ENCODE measurements at regions not wholly inside any gene's neighbourhood (a gene's known extent, or its start where the extent isn't known, plus 50 kb on each side); places are given as distances from the start of the nearest gene placed in this dataset.

DNA sequence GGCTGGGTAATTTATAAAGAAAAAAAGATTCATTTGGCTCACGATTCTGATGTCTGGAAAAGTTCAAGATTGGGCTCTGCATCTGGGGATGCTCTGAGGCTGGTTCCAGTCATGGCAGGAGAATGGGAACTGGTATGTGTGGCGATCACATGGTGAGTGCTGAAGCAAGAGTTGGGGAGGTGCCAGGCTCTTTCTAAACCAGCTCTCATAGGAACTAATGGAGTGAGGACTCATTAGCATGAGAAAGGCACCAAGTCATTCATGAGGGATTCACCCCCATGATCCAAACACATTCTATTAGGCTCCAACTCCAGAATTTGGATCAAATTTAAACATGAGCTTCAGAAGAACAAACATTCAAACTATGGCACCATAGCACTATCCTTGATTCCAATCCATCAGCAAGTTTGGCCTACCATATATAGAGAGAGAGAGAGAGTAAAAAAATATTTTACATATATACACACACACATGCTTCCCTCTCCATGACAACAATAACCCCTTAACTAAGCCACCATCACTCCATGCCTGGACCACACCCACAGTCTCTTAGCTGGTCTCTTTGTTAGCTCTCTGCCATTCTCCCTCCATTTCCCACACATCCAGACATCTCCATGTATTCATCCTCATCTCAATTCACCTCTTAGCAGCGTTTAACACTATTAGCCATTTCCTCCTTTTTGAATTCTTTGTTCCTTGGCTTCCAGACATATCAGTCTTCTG lies 57.9 kb downstream of the NPY start:
- peak in 1 of 3 experiments; percentile 13 for DNase-seq

DNA sequence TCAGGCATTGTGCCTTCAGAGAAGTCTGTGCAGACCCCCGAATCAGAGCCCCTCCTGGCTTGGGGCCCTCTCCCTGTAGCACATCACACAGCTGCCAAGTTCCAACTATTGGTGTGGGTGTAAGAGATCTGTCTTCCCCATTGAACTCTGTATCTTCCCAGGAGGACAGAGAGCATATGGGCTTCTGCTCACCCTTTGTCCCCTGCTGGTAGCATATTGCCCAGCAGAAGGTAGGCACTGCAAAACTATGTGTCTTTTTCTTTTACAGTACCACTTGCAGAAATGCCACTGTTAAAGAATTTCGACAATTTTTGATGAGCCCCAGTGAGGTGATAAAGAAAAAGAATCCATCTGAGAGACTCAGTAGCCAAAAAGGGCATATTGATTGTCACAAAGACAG lies 59.6 kb downstream of the NPY start:
- DNase-seq = no peak

DNA sequence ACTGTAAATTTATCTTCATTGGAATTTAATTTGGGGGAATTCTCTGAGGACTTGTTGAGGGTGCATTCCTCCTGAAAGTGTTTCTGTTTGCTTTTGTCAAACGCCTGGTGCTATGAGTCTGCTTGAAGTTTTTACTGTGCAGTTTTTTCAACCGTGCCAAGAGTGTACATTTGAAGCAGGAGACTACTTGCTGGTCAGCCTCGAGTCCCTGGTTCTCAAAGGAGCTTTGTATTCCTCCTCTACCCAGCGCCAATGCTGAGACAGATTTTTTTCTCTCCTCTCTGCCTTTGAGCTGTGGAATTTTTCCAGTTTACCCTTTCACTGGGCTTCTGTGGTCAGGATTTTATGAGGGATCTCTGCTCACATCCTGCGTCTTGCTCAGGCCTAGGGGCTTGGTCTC lies 62.1 kb downstream of the NPY start:
- DNase-seq = no peak

DNA sequence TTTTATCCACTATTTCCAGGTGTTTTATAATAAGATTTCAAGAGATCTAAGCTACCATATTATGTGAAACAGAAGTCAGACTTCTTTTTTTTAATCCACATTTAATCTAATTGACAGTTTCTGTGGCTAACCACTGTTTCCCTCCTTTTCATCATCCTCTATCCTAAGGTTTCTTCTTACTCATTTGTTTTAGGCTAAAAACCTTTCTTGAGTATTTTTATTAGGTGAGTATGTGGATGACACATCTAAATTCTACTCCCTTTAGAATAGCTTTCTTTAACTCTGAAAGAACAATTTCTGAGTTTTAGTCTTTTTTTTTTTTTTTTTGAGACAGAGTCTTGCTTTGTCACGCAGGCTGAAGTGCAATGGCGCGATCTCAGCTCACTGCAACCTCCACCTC lies 62.7 kb downstream of the NPY start:
- DNase-seq = no peak

DNA sequence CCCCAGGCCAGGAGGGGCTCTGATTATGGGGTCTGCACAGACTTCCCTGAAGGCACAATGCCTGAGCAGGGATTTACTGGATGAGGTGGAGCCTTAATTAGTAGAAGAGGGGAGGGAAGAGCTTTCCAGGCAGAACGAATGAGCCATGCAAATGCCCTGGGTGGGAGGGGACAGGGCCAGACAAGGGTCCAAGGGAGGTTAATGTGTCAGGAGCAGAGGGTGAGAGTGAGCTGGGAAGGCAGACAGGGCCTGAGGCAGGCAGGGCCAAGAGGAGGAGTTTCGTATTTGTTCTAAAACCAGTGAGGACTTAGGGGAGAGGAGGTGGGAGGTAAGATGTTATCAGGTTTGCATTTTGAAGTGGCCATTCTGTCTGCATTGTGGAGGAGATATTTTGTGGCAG lies 65.3 kb downstream of the NPY start:
- no peak for DNase-seq

DNA sequence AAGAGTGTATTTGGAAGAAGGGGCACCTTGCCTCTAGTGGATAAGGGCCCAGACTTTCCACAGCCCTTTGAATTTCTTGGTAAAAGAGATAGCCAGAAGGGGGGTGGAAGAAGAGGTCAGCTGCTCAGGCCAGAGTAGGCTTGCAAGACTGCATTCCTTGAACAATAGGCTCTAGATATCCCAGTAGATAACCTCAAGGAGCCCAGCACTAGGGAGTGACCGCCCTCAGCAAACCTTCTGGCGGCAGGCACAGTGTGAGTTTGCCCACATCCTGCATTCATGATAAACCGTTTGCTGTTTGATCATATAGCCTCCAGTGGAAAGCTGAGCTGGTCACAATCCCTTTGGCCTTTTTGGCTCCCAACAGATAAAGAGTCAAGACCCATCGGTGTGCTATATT lies 70.5 kb downstream of the NPY start:
- no peak for DNase-seq

DNA sequence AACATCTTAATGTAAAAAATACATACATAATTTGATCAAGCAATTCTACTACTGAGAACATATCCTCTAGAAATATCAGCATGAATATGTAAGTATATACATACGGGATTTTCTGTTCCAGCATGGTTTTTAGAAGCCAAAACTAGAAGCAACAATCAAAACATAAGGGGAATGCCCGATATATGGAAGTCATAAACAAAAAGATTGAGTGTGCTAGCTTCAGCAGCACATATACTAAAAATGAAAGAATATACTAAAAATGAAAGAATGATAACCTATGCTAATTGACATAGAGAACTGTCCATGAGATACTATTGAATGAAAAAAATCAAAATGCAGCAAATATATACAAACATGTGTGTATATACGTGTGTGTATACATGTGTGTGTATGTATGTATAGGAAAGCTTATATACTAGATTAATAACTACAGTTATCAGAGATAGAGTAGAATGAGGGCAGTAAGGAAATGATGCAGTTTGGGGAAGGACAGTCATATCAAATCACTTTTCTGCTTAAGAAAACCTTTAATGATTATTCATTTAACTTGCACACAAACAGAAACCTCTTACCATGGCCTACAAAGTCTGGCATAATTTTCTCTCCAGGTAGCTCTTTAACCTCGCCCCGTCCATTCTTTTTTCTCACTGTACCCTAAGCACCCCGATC lies 72.9 kb downstream of the NPY start:
- DNase-seq = no peak

DNA sequence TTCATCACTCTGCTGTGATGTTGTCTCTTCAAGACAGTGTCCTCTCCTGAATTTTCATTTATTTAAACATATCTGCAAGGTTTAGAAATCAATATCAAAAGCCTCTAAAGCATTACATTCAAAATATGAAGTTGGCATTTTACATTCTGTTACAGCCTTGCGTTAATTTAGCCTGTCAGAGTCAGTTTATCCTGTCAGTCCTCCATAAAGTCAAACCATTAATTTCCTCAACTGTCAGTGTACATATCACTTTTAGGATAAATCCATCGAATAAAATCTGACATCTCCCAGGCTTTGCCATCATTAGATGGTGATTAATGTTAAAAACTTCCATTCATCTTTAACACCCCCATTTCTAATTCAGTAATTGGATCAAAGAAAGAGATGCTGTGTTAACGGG lies 77.0 kb downstream of the NPY start:
- no peak for DNase-seq

DNA sequence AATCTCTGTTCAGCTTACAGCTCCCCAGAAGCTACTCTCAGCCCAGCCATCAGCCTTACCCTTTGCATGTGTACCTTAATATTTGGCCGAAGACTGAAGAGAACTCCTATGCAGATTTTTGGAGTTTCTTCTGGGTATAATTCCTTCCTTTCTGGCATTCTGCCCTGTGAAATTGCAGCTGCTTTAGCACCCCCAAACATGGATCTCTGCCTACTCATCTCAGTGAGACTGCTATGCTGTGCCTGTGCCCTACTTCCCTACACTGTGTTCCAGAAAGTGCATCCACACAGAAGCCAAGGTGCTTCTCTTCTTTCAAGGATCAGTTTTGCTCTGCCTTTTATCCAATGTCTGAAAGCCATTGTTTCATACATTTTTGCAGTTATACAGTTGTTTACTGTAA lies 81.6 kb downstream of the NPY start:
- no peak for DNase-seq

DNA sequence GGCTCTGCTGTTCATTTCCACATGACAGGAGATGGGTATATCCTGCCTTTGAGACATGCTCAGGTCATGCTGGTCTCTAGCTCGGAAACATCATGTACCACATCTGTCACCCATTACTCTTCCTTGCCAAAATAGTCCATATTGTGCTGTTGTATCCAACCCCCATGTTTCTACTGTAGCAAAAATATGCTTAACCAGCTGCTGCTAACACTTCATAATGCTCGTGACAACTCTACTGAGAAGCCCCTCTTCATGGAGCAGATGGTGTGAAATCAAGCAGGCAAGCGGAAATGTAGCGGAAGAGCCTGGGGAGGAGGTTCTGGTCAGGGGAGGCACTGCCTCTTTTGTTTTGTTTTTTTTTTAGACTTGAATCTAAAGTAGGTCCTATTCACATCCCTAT lies 82.9 kb downstream of the NPY start:
- DNase-seq = no peak

DNA sequence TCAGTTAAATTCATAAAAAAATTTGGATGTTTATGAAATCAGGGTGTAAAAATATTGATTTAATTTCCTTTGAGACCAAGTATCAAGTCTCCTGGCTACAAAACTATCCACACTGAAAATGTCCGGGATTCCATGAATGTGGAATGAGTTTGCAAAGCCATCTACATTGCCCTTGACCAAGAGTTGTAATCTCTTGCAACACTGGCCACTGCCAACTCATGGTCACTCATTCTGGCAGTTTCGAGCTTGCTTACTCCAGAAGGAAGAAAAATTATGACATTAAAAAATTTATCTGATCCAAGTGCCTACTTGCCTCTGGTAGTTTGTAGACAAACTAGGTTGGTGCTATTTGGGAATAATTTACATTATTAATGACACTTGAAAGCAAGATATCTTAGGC lies 84.2 kb downstream of the NPY start:
- no peak for DNase-seq

DNA sequence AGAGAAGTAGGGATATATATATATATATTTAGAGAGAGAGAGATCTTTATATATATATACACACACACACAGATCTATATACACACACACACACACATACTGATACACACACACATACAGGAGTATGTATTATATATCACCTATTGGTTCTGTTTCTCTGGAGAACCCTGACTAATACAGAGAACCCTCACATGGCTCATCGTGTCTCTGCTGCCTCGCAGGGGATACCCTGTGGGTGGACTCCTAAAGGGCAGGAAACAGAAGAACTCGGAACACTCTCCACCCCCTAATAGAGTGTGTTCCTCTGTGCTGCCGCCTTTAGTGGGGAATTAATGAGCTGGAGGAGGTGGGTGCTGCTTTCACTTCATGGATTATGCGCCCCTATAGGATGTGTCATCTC lies 86.6 kb downstream of the NPY start:
- no peak for DNase-seq

DNA sequence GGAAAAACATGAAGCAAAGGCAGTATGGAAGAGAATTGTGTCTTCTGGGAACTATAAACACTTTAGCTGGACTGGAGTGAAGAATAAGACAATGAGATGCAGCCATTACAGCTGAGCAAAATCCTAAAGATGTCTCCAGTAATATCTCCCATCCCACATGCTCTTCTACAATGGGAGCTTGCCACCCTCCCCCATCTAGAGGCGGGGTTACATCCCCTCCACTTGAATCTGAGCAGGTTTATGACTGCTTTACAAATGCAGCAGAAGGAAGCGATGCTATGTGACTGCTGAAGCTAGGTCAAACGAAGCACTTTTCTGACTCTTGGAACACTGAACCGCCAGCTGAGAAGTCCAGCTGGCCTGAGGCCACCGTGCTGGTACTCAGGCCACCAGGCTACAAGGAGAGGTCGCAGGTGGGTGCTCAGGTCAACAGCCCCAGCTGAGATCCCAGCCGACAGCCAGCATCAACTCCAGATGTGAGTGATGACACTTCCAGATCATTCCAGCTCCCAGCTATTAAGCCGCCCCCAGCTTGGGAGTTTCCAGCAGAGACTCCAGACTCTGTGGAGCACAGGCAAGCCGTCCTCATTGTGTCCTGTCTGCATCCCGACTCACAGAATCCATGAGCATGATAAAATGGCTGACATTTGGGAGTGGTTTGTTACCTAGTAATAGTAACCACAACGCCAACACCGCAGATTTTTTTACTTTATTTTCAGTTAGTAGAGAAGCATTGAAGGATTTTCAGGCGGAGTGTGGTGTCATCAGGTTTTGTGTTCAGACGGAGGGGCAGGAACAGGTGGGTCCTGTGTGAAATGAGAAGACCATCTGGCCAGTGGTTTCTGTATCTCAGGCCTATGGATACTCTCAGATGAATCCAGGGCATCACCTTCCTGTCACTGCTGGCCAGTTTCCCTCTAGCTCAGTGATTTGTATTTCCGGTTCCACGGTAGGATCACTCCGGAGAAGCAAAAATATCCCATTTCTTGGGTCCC lies 89.3 kb downstream of the NPY start:
- DNase-seq = peak in 1 of 3 experiments; percentile 32

DNA sequence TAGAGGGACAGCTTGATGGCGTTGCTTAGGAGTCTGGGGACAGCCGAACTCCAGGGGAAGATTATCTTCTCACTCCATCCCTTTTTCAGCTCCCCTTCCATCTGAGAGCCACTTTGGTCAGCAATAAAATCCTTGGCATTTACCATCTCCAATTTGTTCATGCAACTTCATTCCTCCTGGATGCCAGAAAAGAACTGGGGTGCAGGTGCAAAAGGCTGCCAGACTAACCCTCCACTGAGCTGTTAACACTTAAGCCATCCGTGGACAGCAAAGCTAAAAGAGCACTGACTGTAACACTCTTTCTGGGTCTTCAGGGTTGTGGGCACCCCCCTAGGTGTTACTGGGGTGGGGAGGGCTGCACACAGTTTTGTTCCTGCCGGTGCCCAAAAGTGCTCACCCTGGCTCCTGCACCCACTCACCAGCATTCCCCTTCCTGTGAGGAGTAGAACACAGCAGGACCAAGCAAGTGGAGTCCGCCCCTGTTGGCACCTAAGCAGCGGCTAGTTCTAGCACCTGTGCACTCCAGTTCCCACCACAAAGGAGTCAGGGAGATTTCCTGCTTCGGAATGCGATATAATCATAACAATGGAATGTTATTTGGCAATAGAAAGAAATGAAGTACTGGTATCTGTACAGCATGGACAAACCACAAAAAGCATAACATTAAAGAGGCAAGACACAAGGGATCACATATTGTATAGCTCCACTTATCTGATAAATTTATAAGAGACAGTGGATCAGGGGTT lies 95.1 kb downstream of the NPY start:
- no peak for DNase-seq

DNA sequence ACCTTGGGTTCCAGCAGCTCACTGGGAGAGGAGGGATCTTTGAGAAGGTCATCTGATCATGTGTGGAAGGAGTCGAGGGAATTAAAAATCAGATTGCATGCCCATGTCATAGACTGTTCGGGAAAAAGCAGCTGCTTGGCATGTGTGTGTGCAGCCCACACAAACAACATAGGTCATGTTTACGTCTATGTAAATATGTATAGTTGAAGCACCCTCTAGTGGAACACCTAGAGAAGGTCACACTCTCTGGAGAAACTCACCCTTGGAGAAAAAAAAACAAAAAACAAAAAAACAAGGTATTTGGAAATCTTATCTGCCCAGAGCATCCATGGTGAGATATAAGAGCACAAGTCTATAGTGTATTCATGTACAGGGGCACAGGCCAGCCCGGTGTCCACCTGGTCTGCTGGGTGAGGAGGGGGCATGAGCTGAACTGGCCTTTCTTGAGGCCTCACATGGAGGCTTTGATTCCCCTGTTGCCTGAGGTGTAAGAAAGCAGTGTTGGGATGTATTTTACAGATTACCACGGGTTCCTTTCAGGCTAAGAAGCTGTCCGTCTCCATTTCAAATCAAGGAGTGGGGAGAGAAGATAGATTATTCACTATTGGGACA lies 98.0 kb downstream of the NPY start:
- peak in 2 of 3 experiments; percentile 37 to 64 for DNase-seq

DNA sequence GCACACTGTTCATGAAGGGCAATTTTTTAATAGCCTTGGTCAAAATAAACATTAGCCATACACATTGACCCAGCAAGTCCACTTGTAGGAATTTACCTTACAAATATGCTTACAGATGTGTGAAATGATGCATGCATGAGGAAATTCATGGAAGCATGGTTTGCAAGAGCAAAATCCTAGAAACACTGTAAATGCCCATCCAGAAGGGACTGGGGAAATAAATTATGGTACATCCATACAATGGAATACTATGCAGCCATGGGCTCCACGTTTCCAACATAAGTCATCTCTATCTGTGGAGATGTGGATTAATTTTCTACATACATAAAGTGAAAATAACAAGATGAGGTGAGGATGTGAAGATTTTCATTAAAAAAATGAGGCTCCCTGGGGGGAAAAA lies 99.1 kb downstream of the NPY start:
- DNase-seq = no peak

DNA sequence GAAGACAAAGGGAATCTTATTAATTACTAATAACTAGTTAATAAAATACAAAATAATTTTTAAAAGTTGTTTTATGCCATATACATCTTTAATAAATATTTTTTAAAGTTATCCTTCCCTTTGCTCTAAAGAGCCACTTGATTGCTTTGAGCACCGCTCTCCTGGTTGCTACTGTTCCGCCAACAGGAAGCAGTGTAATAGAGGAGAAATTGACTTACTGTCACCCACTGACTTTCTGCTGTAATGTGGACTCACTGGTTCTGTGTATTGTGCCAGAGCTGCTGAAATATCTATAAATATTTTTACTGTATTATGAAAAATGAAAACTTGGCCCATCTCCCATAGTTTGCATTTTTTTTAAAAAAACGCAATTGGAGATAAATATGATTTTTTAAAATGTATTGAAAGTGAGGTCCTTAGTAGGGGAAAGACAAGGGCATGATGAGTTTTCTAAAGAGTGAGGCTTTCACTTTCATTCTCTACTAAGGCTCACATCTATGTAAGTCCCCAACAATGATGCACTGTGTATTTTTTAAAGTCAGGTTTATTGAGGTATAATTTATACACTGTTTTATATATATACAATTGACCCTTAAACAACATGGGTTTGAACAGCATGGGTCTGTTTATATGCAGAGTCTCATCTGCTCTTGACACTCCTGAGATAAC lies 100.5 kb downstream of the NPY start:
- no peak for DNase-seq

DNA sequence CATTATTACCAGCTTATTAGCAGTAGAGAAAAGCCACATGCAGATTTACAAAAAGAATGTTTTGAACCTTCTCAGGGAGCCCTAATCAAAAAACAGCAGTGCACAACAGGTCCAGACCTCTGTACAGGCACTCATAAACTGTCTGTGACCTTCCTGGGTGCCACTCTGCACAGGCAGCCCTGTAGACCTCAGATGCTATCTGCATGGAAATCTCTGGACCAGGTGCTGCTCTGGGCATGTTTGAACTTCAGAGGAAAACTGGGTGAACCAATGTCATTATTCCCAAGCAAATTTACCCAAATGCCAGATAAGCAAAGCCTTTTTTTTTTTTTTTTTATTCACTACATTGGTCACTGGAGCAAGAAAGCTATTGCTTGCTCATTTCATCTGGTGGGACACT lies 104.2 kb downstream of the NPY start:
- DNase-seq = no peak

DNA sequence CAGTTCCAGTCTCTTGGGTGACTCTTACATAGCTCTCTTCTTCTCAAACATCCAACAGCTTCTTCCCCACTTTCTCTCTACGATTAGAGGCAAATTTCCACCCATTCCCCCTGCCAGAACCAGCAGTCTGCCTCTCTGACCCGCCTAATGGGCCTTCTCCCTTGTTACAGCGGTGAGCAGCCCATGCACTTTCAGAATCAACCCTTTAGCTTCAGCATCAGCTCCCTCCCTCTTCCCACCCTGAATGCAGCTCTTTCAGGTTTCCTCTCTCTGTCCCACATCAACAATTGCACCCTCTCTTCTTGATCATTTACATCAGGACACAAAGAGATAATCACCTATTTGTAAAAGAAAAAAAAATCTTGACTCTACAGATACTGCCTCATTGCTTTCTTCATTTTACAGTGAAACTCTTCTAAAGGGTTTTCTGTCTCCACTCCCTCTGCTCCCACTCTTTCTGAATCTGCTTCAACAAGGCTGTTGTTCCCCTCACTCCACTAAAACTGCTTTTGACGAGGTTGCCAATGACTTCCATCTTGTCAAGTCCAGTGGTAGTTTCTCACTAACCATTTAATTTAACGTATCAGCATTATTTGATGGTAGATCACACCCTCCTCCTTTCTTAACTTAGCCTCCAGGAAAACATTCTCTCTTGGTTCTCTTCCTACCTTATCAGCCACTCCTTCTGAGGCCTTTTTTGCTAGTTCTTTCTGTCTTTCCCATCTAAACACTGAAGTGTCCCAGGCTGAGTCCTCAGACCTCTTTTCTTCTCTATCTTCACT lies 106.6 kb downstream of the NPY start:
- DNase-seq = no peak

DNA sequence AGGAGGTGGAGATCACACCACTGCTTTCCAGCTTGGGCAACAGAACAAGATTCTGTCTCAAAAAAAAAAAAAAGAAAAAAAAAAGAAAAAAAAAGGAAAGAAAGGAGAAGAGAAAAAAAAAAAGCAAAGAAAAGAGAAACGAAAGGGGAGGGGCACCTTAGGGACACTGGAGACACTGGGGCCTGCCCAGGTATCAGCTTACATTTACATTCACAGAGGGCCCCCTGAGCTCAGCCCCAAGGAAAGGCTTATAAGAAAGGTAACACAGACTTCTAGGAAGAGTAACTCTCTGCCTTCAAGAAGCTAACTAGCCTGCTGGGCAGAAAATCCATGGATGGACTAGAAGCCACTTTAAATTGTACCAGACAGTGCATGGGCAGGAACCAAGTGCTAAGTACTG lies 108.8 kb downstream of the NPY start:
- DNase-seq = no peak

DNA sequence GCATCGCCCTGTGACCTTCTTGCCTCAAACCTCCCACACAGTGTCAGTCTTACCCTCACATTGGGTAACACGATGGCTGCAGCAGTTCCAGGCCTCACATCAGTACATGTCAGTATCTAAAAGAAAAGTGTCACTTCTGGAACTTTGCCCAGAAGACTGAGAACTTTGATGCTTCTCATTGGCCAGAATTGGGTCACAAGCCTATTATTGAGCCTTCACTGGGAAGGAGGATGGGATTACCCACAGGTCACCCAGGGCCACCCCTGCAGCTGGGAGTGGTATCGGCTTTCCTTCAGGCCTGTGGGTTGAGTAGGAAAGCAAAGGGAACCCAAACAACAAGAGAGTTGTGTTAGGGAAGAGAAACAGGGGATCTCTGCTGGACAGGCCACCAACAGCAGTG lies 111.5 kb downstream of the NPY start:
- DNase-seq = no peak

Data from NCI-H1417 (cell line).